ENCODE measurements at regions not wholly inside any gene's neighbourhood (a gene's known extent, or its start where the extent isn't known, plus 50 kb on each side); places are given as distances from the start of the nearest gene placed in this dataset.

GRCh38 chr6:147759536-147759935, 251.0 kb downstream of the SAMD5 start:
- DNase-seq: no peak

- DNase-seq: no peak
Measured at GRCh38 chr6:147765541-147765940, 257.1 kb downstream of the SAMD5 start.

GRCh38 chr6:147768969-147769368, 260.5 kb downstream of the SAMD5 start:
- DNase-seq: no peak

- DNase-seq: no peak
Measured at GRCh38 chr6:147769496-147770087, 261.1 kb downstream of the SAMD5 start.

- DNase-seq: no peak
Measured at GRCh38 chr6:147770221-147770620, 261.7 kb downstream of the SAMD5 start.

- DNase-seq: no peak
Measured at GRCh38 chr6:147772724-147773123, 264.2 kb downstream of the SAMD5 start.

GRCh38 chr6:147774856-147775255, 266.4 kb downstream of the SAMD5 start:
- no peak for DNase-seq

GRCh38 chr6:147776631-147777213, 268.2 kb downstream of the SAMD5 start:
- DNase-seq: no peak

GRCh38 chr6:147779624-147780023, 271.1 kb downstream of the SAMD5 start:
- DNase-seq: no peak

- no peak for DNase-seq
Measured at GRCh38 chr6:147782302-147782701, 273.8 kb downstream of the SAMD5 start.

GRCh38 chr6:147784371-147784770, 275.9 kb downstream of the SAMD5 start:
- no peak for DNase-seq

- no peak for DNase-seq
Measured at GRCh38 chr6:147787417-147787816, 278.9 kb downstream of the SAMD5 start.

- no peak for DNase-seq
Measured at GRCh38 chr6:147789430-147789947, 281.0 kb downstream of the SAMD5 start.

- DNase-seq: no peak
Measured at GRCh38 chr6:147793871-147794643, 285.6 kb downstream of the SAMD5 start.

GRCh38 chr6:147802459-147802858, 294.0 kb downstream of the SAMD5 start:
- DNase-seq: no peak

- no peak for DNase-seq
Measured at GRCh38 chr6:147805155-147805554, 296.7 kb downstream of the SAMD5 start.

- no peak for DNase-seq
Measured at GRCh38 chr6:147806697-147807096, 298.2 kb downstream of the SAMD5 start.

- DNase-seq: no peak
Measured at GRCh38 chr6:147808640-147809039, 300.1 kb downstream of the SAMD5 start.

GRCh38 chr6:147811913-147812629, 303.6 kb downstream of the SAMD5 start:
- DNase-seq: no peak

- no peak for DNase-seq
Measured at GRCh38 chr6:147817042-147817689, 308.7 kb downstream of the SAMD5 start.

GRCh38 chr6:147820520-147820919, 312.0 kb downstream of the SAMD5 start:
- DNase-seq: no peak

- DNase-seq: no peak
Measured at GRCh38 chr6:147821295-147821897, 312.9 kb downstream of the SAMD5 start.
